RWPE1 (cell line): ENCODE measurements at regions not wholly inside any gene's neighbourhood (a gene's known extent, or its start where the extent isn't known, plus 50 kb on each side); places are given as distances from the start of the nearest gene placed in this dataset.

ENCODE experiments used
- CTCF ChIA-PET: fragments of 350-600 bp; sonication (Branson Sonifier 250); formaldehyde crosslinking; extraction: SDS; loops from one replicate; lab custom pipeline; 2021; lab: Yijun Ruan, JAX
- POLR2A ChIA-PET: fragments of 400-600 bp; formaldehyde crosslinking; extraction: SDS; loops from one replicate; lab custom pipeline; 2020; ENCODE audit warnings: antibody characterized with exemption; ENCODE audit not compliant: low non-redundant PET; lab: Yijun Ruan, JAX
- DNase-seq: peaks from one replicate; pipeline ENCODE4 v3.0.0; 2012; ENCODE audit warnings: low spot score
- H3K27ac ChIP-seq: fragments of 450-650 bp; 2 replicates; pipeline ENCODE4 v1.5.1; 2017
- TF ChIP-seq, protein P1 (sequence below): fragments of 450-650 bp; conservative IDR thresholded peaks from 2 replicates; pipeline ENCODE4 v1.5.1; 2017; ENCODE audit warnings: low read depth, mild to moderate bottlenecking

DNA sequence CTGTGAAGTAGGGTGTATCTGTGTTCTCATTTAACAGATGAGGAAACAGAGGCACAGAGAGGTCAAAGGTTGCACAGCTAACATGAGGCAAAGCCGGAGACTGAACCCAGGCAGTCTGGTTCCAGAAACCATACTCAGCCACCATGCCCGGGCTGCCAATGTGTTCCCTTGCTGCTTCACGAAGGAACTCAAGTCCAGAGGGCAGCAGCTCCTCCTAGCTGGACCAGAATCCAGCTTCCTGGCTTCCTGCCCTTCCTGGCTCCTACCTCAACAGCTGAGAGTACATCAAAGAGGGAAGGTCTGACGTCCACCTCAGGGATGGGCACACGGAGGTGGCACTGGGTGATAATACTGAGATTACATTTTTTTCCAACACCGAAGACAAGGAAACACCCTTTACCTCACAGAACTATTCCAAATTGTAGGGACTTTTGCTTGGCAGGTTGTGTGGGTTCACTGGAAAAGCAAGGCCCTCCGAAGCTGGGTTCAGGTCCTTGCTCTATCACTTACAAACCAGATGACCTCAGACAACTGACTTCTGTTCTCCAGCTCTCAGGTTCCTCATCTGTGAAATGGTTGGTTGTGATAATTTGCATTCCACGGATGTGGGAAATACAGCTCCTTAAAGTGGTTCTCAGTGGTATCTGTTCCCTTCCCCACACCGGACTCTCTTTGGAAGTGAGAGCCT is 154.1 kb upstream of the ZMIZ1 start:
- TF ChIP-seq, protein P1, sequence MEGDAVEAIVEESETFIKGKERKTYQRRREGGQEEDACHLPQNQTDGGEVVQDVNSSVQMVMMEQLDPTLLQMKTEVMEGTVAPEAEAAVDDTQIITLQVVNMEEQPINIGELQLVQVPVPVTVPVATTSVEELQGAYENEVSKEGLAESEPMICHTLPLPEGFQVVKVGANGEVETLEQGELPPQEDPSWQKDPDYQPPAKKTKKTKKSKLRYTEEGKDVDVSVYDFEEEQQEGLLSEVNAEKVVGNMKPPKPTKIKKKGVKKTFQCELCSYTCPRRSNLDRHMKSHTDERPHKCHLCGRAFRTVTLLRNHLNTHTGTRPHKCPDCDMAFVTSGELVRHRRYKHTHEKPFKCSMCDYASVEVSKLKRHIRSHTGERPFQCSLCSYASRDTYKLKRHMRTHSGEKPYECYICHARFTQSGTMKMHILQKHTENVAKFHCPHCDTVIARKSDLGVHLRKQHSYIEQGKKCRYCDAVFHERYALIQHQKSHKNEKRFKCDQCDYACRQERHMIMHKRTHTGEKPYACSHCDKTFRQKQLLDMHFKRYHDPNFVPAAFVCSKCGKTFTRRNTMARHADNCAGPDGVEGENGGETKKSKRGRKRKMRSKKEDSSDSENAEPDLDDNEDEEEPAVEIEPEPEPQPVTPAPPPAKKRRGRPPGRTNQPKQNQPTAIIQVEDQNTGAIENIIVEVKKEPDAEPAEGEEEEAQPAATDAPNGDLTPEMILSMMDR, result no peak
- ChIA-PET CTCF (no interaction called here), POLR2A (no interaction called here)
- no peak for DNase-seq
- H3K27ac ChIP-seq, result no peak overlapping the region

DNA sequence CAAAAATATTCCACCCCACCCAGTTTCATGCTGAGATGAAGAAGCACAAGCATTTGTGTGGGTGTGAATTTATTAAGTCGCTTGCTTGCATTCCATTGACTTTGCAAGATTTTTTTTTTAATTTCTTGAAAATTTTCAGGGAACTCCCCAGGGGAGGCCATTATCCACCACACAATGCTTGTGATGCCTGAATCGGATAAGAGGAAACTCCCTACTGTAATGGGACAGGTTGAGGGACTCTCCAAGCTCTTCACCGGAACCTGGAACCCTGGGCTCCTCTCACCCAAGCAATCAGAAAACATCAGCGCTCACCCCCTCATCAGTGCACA is 153.6 kb upstream of the ZMIZ1 start:
- TF ChIP-seq, protein P1, result no peak
- no peak overlapping the region for H3K27ac ChIP-seq
- CTCF ChIA-PET, result no interaction called here
- POLR2A ChIA-PET, result no interaction called here
- no peak for DNase-seq

DNA sequence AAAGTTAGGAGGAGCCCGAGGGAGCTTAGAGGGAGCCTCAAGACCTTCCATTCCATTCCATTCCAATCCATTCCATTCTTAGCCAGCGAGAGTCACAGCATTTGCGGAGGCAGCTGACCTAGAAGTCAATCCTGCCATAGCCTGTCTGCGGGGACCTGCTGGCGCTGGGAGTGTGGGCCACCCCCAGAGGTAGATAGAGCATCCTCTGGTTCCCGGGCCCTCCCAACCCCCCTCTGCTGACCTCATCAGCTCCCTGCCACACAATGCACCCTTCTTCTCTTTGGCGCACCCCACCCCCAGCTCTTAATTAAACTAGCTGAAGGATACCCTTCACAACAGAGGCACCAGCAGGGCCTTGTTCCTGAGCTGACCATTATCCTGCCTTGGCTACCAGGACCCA is 152.5 kb upstream of the ZMIZ1 start:
- ChIA-PET CTCF (no interaction called here), POLR2A (no interaction called here)
- TF ChIP-seq, protein P1, result no peak
- no peak overlapping the region for H3K27ac ChIP-seq
- DNase-seq, result no peak

DNA sequence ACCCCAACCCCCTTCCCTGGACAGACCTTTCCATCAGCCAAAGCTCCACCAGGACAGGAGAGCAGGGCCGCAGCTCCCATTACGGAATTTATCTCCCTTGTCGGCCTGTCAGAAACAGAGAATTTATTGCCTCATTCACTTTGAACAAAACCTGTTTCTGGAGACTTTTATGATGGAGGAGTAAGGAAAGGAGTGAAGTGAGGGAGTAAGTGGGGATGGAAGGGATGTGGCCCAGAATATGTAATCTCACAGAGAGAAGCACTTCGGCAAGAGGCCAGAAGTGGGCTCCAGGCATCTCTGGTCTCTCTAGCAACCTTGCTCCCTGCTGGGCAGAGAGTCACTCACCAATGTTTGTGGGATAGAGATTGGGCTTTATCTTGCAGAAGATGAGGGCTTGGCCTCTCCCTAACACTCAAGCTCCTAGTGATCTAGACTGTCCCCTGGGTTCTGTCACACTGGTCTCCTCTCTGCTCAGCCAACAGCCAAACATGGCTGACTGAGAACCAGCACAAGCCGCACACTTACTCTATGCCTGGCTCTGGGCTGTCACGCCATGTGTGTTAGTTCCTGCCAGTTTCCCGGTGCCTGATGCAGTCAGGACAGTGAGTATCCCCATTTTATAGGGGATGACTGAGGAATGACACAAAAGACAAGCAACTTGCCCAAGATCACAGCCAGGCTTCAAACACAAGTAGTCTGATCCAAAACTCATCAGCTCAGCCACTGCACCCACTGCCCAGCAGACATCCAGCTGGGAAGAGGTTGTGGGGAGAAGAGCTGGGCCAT is 149.4 kb upstream of the ZMIZ1 start:
- TF ChIP-seq, protein P1, result no peak
- H3K27ac ChIP-seq, result peak overlapping the region; percentile 44
- DNase-seq, result no peak
- CTCF ChIA-PET, result interaction anchor here (0.7 to 1.2 kb wide), 3 partner anchors 265 to 766 kb away, joined by 3 to 6 read pairs (median 4); no protein-coding TSS in a partner anchor
- POLR2A ChIA-PET, result no interaction called here

DNA sequence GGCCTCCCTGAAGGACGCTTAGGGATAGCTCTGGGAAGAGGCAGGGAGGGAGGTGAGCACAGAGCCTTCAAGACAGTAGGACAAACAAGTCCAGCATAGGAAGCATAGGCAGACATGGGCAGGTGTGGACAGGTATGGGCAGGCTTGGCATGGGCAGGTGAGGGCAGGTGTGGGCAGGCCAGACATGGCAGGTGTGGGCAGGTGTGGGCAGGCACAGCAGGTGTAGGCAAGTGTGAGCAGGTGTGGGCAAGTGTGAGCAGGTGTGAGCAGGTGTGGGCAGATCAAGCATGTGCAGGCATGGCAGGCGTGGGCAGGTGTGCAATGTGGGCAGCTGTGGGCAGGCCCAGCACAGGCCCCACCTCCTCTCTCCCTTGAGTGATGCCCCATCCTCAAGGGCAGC is 148.8 kb upstream of the ZMIZ1 start:
- DNase-seq, result no peak
- ChIA-PET CTCF (interaction anchor here (0.7 kb wide), 1 partner anchor 266 kb away, joined by 3 read pairs; no protein-coding TSS in a partner anchor), POLR2A (no interaction called here)
- H3K27ac ChIP-seq, result peak overlapping the region; percentile 44
- TF ChIP-seq, protein P1, result no peak

DNA sequence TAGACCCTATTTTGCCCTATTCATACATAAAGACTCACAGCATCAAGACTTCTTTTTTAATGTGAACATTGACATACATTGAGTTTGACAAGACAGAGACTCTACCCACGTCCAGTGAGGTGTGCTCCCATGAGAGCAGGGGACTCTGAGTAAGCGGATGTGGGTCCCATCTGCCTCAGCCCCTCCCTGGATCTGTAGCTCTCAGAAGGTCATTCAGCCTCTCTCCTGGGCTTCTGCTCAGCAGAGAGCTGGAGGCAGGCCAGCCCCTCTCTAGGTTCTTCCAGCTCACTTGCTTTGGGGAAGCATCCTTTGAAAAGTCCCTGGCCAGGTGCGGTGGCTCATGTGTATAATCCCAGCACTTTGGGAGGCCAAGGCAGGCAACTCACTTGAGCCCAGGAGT is 146.9 kb upstream of the ZMIZ1 start:
- ChIA-PET POLR2A (no interaction called here), CTCF (no interaction called here)
- TF ChIP-seq, protein P1, result no peak
- DNase-seq, result no peak
- H3K27ac ChIP-seq, result no peak overlapping the region
